H1 (cell line): ENCODE measurements at regions not wholly inside any gene's neighbourhood (a gene's known extent, or its start where the extent isn't known, plus 50 kb on each side); places are given as distances from the start of the nearest gene placed in this dataset.

ENCODE experiments used
- CTCF ChIA-PET: fragments of 300-600 bp; sonication (Branson Sonifier 250); formaldehyde crosslinking; loops from one replicate; lab custom pipeline; 2021; ENCODE audit not compliant: partially characterized antibody; lab: Charles Lee
- POLR2A ChIA-PET: fragments of 300-600 bp; sonication (Branson Sonifier 250); formaldehyde crosslinking; loops from one replicate; lab custom pipeline; 2021; ENCODE audit warnings: inconsistent platforms; ENCODE audit not compliant: partially characterized antibody; lab: Charles Lee
- DNase-seq, 2 experiments: peaks; one replicate each; pipeline versions ENCODE4 v3.0.0 to v3.0.0-alpha.2; 2010 to 2022; ENCODE audit warnings: low spot score in 2 of 2, low read depth in 1 of 2, mixed read lengths in 1 of 2
- FAIRE-seq: peaks from 2 replicates; lab custom pipeline; 2011; peaks lifted over from hg19 to GRCh38; lab: Jason Lieb, UNC
- H2AFZ ChIP-seq: 2 replicates; pipeline ENCODE4 v1.8.1; 2012; ENCODE audit warnings: low read length, inconsistent platforms
- H2AK5ac ChIP-seq: 2 replicates; pipeline ENCODE4 v1.6.1; 2013; ENCODE audit warnings: low read depth, low read length
- H2BK120ac ChIP-seq: replicated peaks from 2 replicates; pipeline ENCODE3; 2013; ENCODE audit warnings: low read depth, low read length, inconsistent platforms
- H2BK12ac ChIP-seq: 2 replicates; pipeline ENCODE4 v1.6.1; 2013; ENCODE audit warnings: low read depth, low read length
- H2BK15ac ChIP-seq: 2 replicates; pipeline ENCODE4 v1.6.1; 2013; ENCODE audit warnings: low read length
- H2BK20ac ChIP-seq: 2 replicates; pipeline ENCODE4 v1.6.1; 2013; ENCODE audit warnings: low read length
- H2BK5ac ChIP-seq: 2 replicates; pipeline ENCODE4 v1.6.1; 2013; ENCODE audit warnings: low read depth, low read length
- H3K14ac ChIP-seq: 2 replicates; pipeline ENCODE4 v1.6.1; 2013; ENCODE audit warnings: inconsistent platforms; ENCODE audit not compliant: insufficient read length
- H3K18ac ChIP-seq: 2 replicates; pipeline ENCODE4 v1.6.1; 2013; ENCODE audit warnings: low read length; ENCODE audit errors: extremely low read depth
- H3K23ac ChIP-seq: 2 replicates; pipeline ENCODE4 v1.6.1; 2013; ENCODE audit warnings: inconsistent platforms; ENCODE audit not compliant: insufficient read length
- H3K23me2 ChIP-seq: 2 replicates; pipeline ENCODE4 v1.6.1; 2013; ENCODE audit warnings: low read depth, low read length
- H3K27ac ChIP-seq: 2 replicates; pipeline ENCODE4 v1.6.1; 2011; ENCODE audit warnings: low read depth, low read length, inconsistent platforms
- H3K27me3 ChIP-seq, 4 experiments: replicated peaks in 1 of 4; 1 replicate in 1 of 4; 2 replicates in 3 of 4; pipeline versions ENCODE4 v1.6.1 to v1.8.1; 2011 to 2013; ENCODE audit warnings: low read length in 3 of 4, mild to moderate bottlenecking in 3 of 4, inconsistent platforms in 2 of 4, mixed read lengths in 2 of 4, moderate library complexity in 1 of 4; ENCODE audit not compliant: control insufficient read depth in 3 of 4, insufficient read depth in 3 of 4; ENCODE audit errors: extremely low read depth in 1 of 4
- H3K36me3 ChIP-seq, 4 experiments: 2 replicates each; pipeline versions ENCODE4 v1.6.1 to v1.8.1; 2011 to 2013; ENCODE audit warnings: mild to moderate bottlenecking in 4 of 4, low read length in 3 of 4, moderate library complexity in 2 of 4, control low read depth in 1 of 4, inconsistent platforms in 1 of 4; ENCODE audit not compliant: insufficient read depth in 4 of 4, control insufficient read depth in 2 of 4
- H3K4ac ChIP-seq: replicated peaks from 2 replicates; pipeline ENCODE3; 2013; ENCODE audit warnings: low read length, low read depth, mixed read lengths, inconsistent platforms; ENCODE audit not compliant: insufficient read length
- H3K4me1 ChIP-seq, 4 experiments: replicated peaks in 1 of 4; 1 replicate in 1 of 4; 2 replicates in 3 of 4; pipeline versions ENCODE4 v1.6.1 to v1.8.1; 2011 to 2013; ENCODE audit warnings: low read length in 3 of 4, inconsistent platforms in 2 of 4, mixed read lengths in 1 of 4; ENCODE audit not compliant: insufficient read depth in 4 of 4, control insufficient read depth in 3 of 4
- H3K4me2 ChIP-seq, 2 experiments: 2 replicates each; pipeline versions ENCODE4 v1.6.1 to v1.8.1; 2011 to 2013; ENCODE audit warnings: low read depth in 2 of 2, low read length in 2 of 2, control low read depth in 1 of 2, inconsistent platforms in 1 of 2, mild to moderate bottlenecking in 1 of 2; ENCODE audit not compliant: insufficient read depth in 1 of 2
- H3K4me3 ChIP-seq, 4 experiments: fragments of 200-600, 300-600 bp in 1 of 4; sonication (generic), shearing (Covaris generic), sonication (Bioruptor Twin) in 1 of 4; 2 replicates each; pipeline versions ENCODE4 v1.5.1 to v1.8.1; 2011 to 2016; ENCODE audit warnings: low read length in 4 of 4, low read depth in 3 of 4, control low read depth in 2 of 4, inconsistent platforms in 2 of 4, mild to moderate bottlenecking in 2 of 4, mixed read lengths in 1 of 4, moderate library complexity in 1 of 4; ENCODE audit not compliant: insufficient read depth in 2 of 4; ENCODE audit errors: extremely low read depth in 1 of 4
- H3K56ac ChIP-seq: replicated peaks from 2 replicates; pipeline ENCODE3; 2013; ENCODE audit warnings: low read depth, mild to moderate bottlenecking, mixed read lengths, low read length, inconsistent platforms; ENCODE audit not compliant: insufficient read length
- H3K79me1 ChIP-seq: 2 replicates; pipeline ENCODE4 v1.6.1; 2013; ENCODE audit warnings: low read depth, low read length, control low read depth
- H3K79me2 ChIP-seq, 2 experiments: 2 replicates each; pipeline versions ENCODE4 v1.6.1 to v1.8.1; 2012 to 2013; ENCODE audit warnings: low read length in 2 of 2, mild to moderate bottlenecking in 2 of 2, inconsistent platforms in 1 of 2; ENCODE audit not compliant: insufficient read depth in 2 of 2, control insufficient read depth in 1 of 2
- H3K9ac ChIP-seq, 4 experiments: replicated peaks in 1 of 4; 1 replicate in 1 of 4; 2 replicates in 3 of 4; pipeline versions ENCODE4 v1.6.1 to v1.8.1; 2011 to 2013; ENCODE audit warnings: low read depth in 3 of 4, low read length in 3 of 4, control low read depth in 2 of 4, mild to moderate bottlenecking in 2 of 4, moderate library complexity in 2 of 4, inconsistent platforms in 1 of 4; ENCODE audit errors: extremely low read depth in 1 of 4
- H3K9me3 ChIP-seq, 2 experiments: 2 replicates each; pipeline versions ENCODE4 v1.6.1 to v1.8.1; 2012 to 2013; ENCODE audit warnings: mild to moderate bottlenecking in 2 of 2, moderate library complexity in 2 of 2, control low read depth in 1 of 2, inconsistent platforms in 1 of 2, low read depth in 1 of 2, low read length in 1 of 2, mixed read lengths in 1 of 2; ENCODE audit not compliant: insufficient read depth in 2 of 2
- H4K20me1 ChIP-seq, 2 experiments: replicated peaks in 1 of 2; 2 replicates each; pipeline versions ENCODE3 to v1.8.1; 2011 to 2013; ENCODE audit warnings: inconsistent platforms in 2 of 2, low read length in 2 of 2, mild to moderate bottlenecking in 1 of 2; ENCODE audit not compliant: insufficient read depth in 2 of 2, control insufficient read depth in 1 of 2
- H4K5ac ChIP-seq: 2 replicates; pipeline ENCODE4 v1.6.1; 2013; ENCODE audit warnings: low read length, low read depth, mixed read lengths, inconsistent platforms; ENCODE audit not compliant: insufficient read length
- H4K8ac ChIP-seq: 2 replicates; pipeline ENCODE4 v1.8.0; 2013; ENCODE audit warnings: mild to moderate bottlenecking, moderate library complexity, low read length, inconsistent platforms; ENCODE audit not compliant: insufficient read depth; ENCODE audit errors: extremely low read depth
- H4K91ac ChIP-seq: replicated peaks from 2 replicates; pipeline ENCODE3; 2013; ENCODE audit warnings: low read length, mixed read lengths, inconsistent platforms; ENCODE audit not compliant: insufficient read length
- CBX5 ChIP-seq: fragments of 300-800, 300-1000 bp; sonication (generic); IDR thresholded peaks from 2 replicates; pipeline ENCODE4 v1.7.1; 2016; ENCODE audit warnings: antibody characterized with exemption, low read length, low read depth
- HDAC2 ChIP-seq, 2 experiments: fragments of 300-600 bp in 1 of 2; sonication (generic) in 1 of 2; IDR thresholded peaks; 2 replicates each; pipeline ENCODE4 v1.6.1; 2011 to 2012; ENCODE audit warnings: low read depth in 2 of 2, low read length in 2 of 2, mild to moderate bottlenecking in 2 of 2, moderate library complexity in 2 of 2, borderline replicate concordance in 1 of 2, inconsistent platforms in 1 of 2
- SRF ChIP-seq: IDR thresholded peaks from 2 replicates; pipeline ENCODE4 v1.6.1; 2011; ENCODE audit warnings: mild to moderate bottlenecking, low read depth, low read length, moderate library complexity
- WGBS, 2 experiments: shearing (Covaris generic) in 1 of 2; methylation state at CpG; one replicate each; pipeline versions ENCODE4 v1.1.6 to v1.1.7; 2013 to 2015; ENCODE audit warnings: low lambda C conversion rate in 2 of 2, mixed read lengths in 2 of 2, inconsistent platforms in 1 of 2, low coverage in 1 of 2, missing lambda C conversion rate in 1 of 2; ENCODE audit not compliant: insufficient replicate concordance in 2 of 2, insufficient coverage in 1 of 2, insufficient read length in 1 of 2; ENCODE audit errors: extremely low coverage in 1 of 2, missing lambda C conversion rate in 1 of 2; 5-methylcytosine and 5-hydroxymethylcytosine counted together

GRCh38 chr7:89826121-89826520 is 328.1 kb upstream of the STEAP1 start:
- Histone ChIP-seq H3K4ac (no peak overlapping the region), H3K14ac (no peak overlapping the region), H4K91ac (no peak overlapping the region), H3K27ac (no peak overlapping the region), H2AFZ (no peak overlapping the region), H3K23ac (no peak overlapping the region), H2BK12ac (no peak overlapping the region), H4K20me1 (no peaks in the 10 kb centered on the region), H3K23me2 (no peaks in the 10 kb centered on the region), H4K8ac (no peak overlapping the region), H3K4me1 (no peaks in the 10 kb centered on the region), H3K4me2 (no peak overlapping the region), H4K5ac (no peak overlapping the region), H3K9ac (no peak overlapping the region), H3K79me1 (no peaks in the 10 kb centered on the region), H2BK5ac (no peak overlapping the region), H3K56ac (no peak overlapping the region), H3K9me3 (no peaks in the 10 kb centered on the region), H3K18ac (no peak overlapping the region), H2AK5ac (no peak overlapping the region), H2BK15ac (no peak overlapping the region), H3K4me3 (no peak overlapping the region), H3K27me3 (no peaks in the 10 kb centered on the region), H2BK20ac (no peak overlapping the region)
- CTCF ChIA-PET, result interaction anchor here (0.6 to 1.3 kb wide), 3 partner anchors 9 to 340 kb away, joined by 3 to 7 read pairs (median 3); no protein-coding TSS in a partner anchor
- DNase-seq (no peak), FAIRE-seq (no peak)
- POLR2A ChIA-PET, result no interaction called here
- 92% methylated on average over 1 of the region's 1 CpG; no CpG with 5 or more reads in 1 of the 2 experiments for WGBS, 2 experiments
- TF ChIP-seq SRF (no peak), HDAC2 (IDR thresholded peaks at IDR 0.05; ENCODE audit: borderline replicate concordance in 1 of 2, low read depth in 2 of 2, low read length in 2 of 2) (no peak), CBX5 (no peak)
- TF ChIP-seq, all 59 proteins: peak for 0
- H3K79me2 ChIP-seq, result no peaks in the 10 kb centered on the region
- no peaks in the 10 kb centered on the region for H3K36me3 ChIP-seq
- H2BK120ac ChIP-seq, result no peak overlapping the region
